GM12892 (cell line): ENCODE measurements at regions not wholly inside any gene's neighbourhood (a gene's known extent, or its start where the extent isn't known, plus 50 kb on each side); places are given as distances from the start of the nearest gene placed in this dataset.

Source experiments
- DNase-seq: peaks from one replicate; pipeline ENCODE4 v3.0.0; 2011; ENCODE audit not compliant: insufficient read length
- FAIRE-seq: peaks from 2 replicates; lab custom pipeline; 2011; peaks lifted over from hg19 to GRCh38; lab: Jason Lieb, UNC
- POLR2A ChIP-seq: IDR thresholded peaks from 2 replicates; pipeline ENCODE4 v1.6.1; 2011; ENCODE audit warnings: low read depth, low read length, control low read depth
- POLR2AphosphoS5 ChIP-seq: IDR thresholded peaks from 2 replicates; pipeline ENCODE4 v1.6.1; 2011; ENCODE audit warnings: low read depth, low read length, control low read depth
- TAF1 ChIP-seq: IDR thresholded peaks from 2 replicates; pipeline ENCODE4 v1.6.1; 2011; ENCODE audit warnings: low read depth, mild to moderate bottlenecking, control low read depth, low read length, borderline replicate concordance

DNA sequence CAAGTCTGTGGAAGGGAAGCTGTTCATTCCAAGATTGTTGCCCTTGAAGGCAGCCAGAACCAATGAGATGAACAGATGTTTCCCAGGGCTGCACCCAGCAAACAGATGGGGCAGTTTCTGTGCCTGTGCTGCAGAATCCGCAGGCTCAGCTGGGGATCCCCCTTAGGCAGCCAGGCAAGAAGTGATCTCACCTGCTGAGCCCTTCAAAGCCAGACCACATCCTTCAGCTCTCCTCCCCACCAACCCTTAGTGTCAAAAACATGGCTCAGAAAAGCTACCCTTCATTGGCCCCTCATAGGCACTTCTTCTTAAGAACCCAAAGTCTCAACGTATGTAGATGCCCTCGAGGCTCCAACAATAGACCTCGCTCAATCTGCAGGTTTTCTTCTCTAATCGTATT, 626.7 kb downstream of the CCDC171 start:
- TF ChIP-seq POLR2AphosphoS5, result no peak
- TF ChIP-seq TAF1, result no peak
- no peak for TF ChIP-seq POLR2A
- peak; percentile 76 for FAIRE-seq

DNA sequence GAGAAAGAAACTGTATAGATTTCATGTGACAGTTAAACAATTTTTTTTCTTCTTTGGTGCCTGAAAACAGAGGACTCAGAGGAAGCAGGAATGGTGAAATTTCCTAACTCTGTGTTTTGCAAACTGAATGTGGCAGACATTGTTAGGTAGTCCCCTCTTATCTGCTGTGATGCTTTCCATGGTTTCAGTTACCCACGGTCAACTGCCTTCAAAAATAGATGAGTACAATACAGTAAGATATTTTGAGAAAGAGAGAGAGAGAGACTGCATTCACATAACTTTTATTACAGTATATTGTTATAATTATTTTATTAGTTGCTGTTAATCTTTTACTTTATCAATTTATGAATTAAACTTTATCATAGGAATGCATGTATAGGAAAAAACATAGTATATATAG, 627.2 kb downstream of the CCDC171 start:
- TF ChIP-seq POLR2A (no peak), TAF1 (no peak), POLR2AphosphoS5 (no peak)
- DNase-seq (no peak), FAIRE-seq (no peak)

More for the DNA sequence above, 626.7 kb downstream of the CCDC171 start:
- no peak for DNase-seq

- FAIRE-seq (no peak), DNase-seq (no peak)
- TF ChIP-seq POLR2A, result no peak
- no peak for TF ChIP-seq POLR2AphosphoS5
- TF ChIP-seq TAF1, result no peak
These were observed 627.7 kb downstream of the CCDC171 start for GRCh38 chr9:16180546-16180945.

DNA sequence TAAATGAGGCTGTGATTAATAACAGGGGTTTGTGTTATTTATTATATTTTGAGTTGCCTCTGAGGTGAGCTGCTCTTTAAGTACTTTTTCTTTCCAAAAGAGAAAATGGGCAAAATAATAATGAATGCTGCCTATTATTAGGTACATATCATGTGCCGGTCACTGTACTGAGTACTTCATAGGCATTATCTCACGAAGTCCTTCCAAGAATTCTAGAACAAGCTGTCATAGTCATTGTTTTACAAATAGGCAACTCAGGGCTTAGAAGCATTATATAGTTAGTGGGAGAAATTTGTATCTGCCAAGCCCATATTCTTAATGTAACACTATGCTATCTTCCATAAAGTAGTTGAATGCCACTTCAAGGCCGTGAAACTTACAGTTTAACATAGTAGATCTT, 628.7 kb downstream of the CCDC171 start:
- TF ChIP-seq TAF1 (no peak), POLR2A (no peak)
- no peak for FAIRE-seq

GRCh38 chr9:16182784-16183183, 629.9 kb downstream of the CCDC171 start:
- no peak for DNase-seq
- FAIRE-seq, result no peak
- TF ChIP-seq POLR2AphosphoS5 (no peak), TAF1 (no peak), POLR2A (no peak)

More for the DNA sequence above, 628.7 kb downstream of the CCDC171 start:
- no peak for DNase-seq

GRCh38 chr9:16184964-16185646, 632.3 kb downstream of the CCDC171 start:
- no peak for TF ChIP-seq POLR2A
- TF ChIP-seq TAF1, result no peak
- no peak for TF ChIP-seq POLR2AphosphoS5
- peak; percentile 36 for FAIRE-seq
- no peak for DNase-seq

DNA sequence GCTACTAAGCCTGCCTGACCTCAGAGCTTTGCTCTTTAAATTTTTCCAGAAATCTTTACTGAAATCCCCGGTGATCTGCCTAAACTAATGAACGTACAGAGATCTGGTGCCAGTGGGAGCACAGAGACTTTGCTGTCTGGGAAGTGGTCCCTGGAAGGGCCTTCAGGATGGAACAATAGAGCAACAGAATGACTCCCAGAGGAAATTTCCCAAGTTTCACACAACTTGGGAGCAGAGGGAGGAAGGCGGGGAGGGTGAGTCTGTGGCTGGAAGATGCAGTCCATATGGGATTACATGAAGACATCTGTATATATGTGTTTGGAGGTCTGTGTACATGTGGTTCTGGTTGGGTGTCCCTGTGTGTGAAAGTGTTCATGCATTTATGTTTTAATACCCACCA, 638.3 kb downstream of the CCDC171 start:
- DNase-seq, result no peak
- no peak for TF ChIP-seq POLR2AphosphoS5
- TF ChIP-seq TAF1, result no peak
- no peak for TF ChIP-seq POLR2A
- no peak for FAIRE-seq

GRCh38 chr9:16191691-16192402, 639.0 kb downstream of the CCDC171 start:
- FAIRE-seq (peak; percentile 91), DNase-seq (peak; percentile 45)
- TF ChIP-seq POLR2A (no peak), POLR2AphosphoS5 (no peak), TAF1 (no peak)

DNA sequence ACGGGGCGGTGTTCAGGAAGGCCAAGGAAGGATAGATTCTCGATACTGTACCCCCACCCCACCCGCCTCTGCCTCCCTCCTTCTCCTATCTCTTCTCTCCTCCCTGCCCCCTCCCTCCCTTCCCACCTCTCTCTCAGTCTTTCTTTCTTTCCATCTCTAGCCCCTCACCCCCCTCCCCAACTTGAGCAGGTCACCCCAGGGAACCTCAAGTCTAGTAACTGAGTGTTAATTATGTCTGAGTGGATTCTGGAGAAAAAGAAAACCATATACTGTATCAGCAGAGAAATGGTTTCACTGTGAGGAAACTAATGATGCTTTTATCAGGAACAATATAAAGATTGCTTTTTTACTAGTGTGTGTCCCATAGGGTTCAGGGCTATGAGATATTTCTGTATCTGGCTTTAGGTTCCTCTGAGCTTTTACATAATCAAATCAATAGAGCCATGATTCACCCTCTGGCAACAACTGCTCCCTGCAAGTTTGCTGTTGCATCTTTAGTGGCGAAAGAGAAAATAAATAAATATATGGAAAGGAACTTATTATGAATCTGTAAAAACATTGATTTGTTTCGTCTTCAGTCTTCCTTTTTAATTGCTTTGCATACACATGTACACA, 639.7 kb downstream of the CCDC171 start:
- TF ChIP-seq TAF1 (no peak), POLR2A (no peak), POLR2AphosphoS5 (no peak)
- DNase-seq, result no peak
- no peak for FAIRE-seq

GRCh38 chr9:16193066-16193465, 640.2 kb downstream of the CCDC171 start:
- no peak for TF ChIP-seq TAF1
- TF ChIP-seq POLR2A, result no peak
- no peak for FAIRE-seq

GRCh38 chr9:16196206-16196605, 643.4 kb downstream of the CCDC171 start:
- DNase-seq (no peak), FAIRE-seq (no peak)
- no peak for TF ChIP-seq POLR2A
- TF ChIP-seq POLR2AphosphoS5, result no peak
- TF ChIP-seq TAF1, result no peak

More at GRCh38 chr9:16193066-16193465, 640.2 kb downstream of the CCDC171 start:
- no peak for DNase-seq
